NOMO-1 treated with dmso at 0.1 percent for 144 hours (cell line): ENCODE measurements at regions not wholly inside any gene's neighbourhood (a gene's known extent, or its start where the extent isn't known, plus 50 kb on each side); places are given as distances from the start of the nearest gene placed in this dataset.
"Not testable (repeated sequence)": the region's sequence is repeated elsewhere in the genome, so short reads cannot be mapped to it uniquely, and the experiment has no call there.

Source experiments
- DNase-seq: peaks from one replicate; lab custom pipeline; 2025; ENCODE audit not compliant: unreplicated experiment; lab: John Stamatoyannopoulos, UW

- DNase-seq = no peak
These were observed 464.8 kb downstream of the CBLN4 start for GRCh38 chr20:55540486-55540885.

GRCh38 chr20:55540013-55540412 is 465.3 kb downstream of the CBLN4 start:
- DNase-seq = no peak

DNA sequence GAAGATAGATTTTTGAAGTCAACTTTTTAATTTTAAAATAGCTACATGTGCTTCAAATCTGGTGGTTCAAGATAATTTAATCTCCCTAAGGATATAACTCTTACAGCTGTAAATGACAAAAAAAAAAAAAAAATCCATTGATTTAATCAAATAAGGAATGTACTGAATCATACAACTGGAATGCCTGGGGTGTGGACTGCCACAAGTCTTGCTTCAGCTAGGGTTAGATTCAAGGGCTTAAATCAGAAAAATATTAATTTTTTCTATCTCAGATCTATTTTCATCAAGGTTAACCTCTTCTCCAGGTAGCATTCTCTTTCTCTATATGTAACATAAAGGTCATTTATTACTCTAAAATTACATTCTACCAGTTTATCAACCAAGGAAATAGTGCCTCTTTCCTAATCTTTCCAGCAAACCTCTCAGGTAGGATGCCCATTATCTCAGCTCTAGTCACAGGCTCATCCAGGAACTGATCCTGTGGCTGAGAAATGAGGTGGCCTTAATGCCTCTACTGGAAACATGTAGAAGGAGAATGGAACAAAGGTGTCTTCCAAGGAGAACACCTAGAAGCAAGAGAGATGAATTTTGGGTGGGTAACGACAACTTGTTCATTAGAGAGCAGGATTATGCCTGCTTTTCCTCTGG is 466.9 kb downstream of the CBLN4 start:
- DNase-seq = no peak

DNA sequence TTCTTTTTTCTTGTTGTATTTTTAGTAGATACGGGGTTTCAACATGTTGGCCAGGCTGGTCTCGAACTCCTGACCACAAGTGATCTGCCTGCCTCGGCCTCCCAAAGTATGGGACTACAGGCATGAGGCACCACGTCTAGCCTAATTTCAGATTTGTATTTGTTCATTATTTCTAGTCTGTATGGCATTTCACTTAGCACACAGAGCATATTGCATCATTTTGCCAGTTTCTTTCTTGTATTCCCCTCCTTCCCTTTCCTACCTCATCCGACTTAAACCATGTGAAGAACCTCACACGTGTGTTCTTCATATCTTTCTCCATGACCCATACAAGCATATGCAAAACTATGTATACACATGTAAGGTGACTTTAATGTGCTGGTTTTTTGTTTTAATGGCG is 470.0 kb downstream of the CBLN4 start:
- no peak for DNase-seq

- DNase-seq = no peak
These were observed 471.7 kb downstream of the CBLN4 start for GRCh38 chr20:55533632-55534031.

- DNase-seq = no peak
These were observed 474.6 kb downstream of the CBLN4 start for GRCh38 chr20:55530763-55531162.

GRCh38 chr20:55528482-55528881 is 476.8 kb downstream of the CBLN4 start:
- no peak for DNase-seq

DNA sequence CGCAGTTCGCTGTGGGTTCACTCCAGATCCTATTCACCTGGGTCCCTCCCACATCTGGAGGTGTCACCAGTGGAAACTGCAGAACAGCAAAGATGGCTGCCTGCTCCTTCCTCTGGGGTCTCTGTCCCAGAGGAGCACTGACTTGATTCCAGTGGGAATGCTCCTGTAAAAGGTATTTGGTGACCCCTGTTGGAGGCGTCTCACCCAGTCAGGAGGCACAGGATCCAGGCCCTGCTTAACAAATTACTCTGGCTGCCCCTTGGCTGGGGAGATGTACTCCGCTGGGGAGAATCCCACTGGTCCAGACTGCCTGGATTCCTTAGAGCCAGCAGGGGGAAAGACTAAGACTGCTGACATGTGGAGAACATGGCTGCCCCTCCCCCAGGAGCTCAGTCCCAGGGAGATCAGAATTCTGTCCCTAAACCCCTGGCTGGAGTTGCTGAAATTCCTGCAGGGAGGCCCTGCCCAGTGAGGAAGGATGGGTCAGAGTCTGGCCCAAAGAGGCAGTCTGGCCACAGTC is 483.0 kb downstream of the CBLN4 start:
- DNase-seq = no peak

DNA sequence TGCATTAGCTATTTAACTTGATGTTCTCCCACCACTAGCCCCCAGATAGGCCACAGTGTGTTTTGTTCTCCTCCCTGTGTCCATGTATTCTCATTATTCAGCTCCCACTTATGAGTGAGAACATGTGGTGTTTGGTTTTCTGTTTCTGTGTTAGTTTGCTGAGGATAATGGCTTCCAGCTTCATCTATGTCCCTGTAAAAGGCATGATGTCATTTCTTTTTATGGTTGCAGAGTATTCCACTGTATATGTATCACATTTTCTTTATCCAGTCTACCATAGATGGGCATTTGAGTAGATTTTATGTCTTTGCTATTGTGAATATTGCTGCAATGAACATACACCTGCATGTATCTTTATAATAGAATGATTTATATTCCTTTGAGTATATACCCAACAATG is 487.7 kb downstream of the CBLN4 start:
- not testable (repeated sequence) for DNase-seq

DNA sequence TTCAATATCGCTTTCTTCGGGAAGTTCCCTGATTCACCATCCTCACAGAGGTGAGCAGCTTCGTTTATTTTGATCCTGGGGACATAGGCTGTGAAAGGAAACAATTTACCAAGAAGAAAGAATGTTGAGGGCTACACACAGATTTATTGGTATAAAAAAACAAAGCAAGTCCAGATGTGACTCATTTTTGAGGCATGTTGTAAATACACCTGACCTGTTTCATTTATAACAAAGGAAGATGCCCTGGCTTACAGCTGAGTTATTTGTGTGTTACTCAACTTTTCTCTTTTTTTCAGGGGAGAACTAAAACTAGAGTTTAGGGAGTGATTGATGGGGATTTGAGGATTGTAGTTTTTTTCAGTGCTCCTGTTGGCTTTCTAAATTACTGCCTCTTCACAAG is 489.5 kb downstream of the CBLN4 start:
- DNase-seq = no peak

DNA sequence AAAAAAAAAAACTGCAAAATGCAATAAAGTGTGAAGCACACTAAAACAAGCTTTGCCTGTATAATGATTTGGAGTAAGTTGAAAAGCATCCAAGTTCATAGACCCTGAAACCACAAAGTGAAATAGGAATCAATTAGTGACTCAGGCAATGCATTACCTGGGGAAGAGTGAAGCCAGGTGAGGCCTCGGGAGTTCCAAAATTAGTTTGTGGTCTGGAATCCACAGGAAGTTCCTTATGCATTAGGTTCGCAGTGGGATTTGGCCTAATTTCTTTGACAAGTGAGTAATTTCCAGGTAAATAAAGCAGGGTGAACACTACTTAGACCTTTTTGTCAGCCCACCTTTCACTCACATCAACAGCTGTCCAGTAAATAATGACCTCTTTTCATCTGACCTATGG is 490.8 kb downstream of the CBLN4 start:
- no peak for DNase-seq

GRCh38 chr20:55513954-55514353 is 491.4 kb downstream of the CBLN4 start:
- no peak for DNase-seq

DNA sequence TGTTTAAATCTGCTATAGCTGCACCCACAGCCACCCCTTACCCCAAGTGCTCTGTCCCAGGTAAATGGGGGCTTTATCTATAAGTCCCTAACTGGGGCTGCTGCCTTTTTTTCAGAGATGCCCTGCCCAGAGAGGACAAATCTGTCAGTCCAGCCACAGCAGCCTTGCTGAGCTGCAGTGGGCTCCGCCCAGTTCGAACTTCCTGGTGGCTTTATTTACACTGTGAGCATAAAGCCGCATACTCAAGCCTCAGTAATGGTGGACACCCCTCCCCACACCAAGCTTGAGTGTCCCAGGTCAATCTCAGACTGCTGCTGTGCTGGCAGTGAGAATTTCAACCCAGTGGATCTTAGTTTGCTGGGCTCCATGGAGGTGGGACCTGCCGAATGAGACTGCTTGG is 505.2 kb downstream of the CBLN4 start:
- no peak for DNase-seq

DNA sequence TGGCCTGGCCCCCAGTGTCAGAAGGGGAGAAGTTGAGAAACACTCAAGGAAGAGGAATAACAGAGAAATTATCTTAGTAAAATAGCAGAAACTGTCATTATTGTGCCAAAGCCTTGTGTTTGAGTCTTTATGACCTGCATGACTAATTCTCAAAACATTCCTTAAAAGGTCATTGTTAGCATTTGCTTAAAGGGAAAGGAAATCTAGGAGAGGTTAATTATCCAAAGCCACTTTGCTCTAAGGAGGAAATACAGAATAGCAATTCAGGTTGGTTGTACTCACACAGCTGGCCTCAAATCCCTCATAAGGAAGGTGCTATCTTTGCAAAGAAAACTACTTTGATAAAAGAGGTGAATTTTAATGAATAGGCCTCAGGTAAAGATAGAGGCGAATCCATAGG is 516.7 kb downstream of the CBLN4 start:
- no peak for DNase-seq

GRCh38 chr20:55478724-55479450 is 526.4 kb downstream of the CBLN4 start:
- no peak for DNase-seq

- DNase-seq = no peak
These were observed 532.6 kb downstream of the CBLN4 start for GRCh38 chr20:55472704-55473103.

GRCh38 chr20:55471052-55472006 is 534.0 kb downstream of the CBLN4 start:
- no peak for DNase-seq

GRCh38 chr20:55469074-55469473 is 536.2 kb downstream of the CBLN4 start:
- DNase-seq = no peak

- no peak for DNase-seq
These were observed 543.8 kb downstream of the CBLN4 start for GRCh38 chr20:55461519-55461918.

- DNase-seq = no peak
These were observed 548.9 kb downstream of the CBLN4 start for GRCh38 chr20:55456316-55456940.

- no peak for DNase-seq
These were observed 556.2 kb downstream of the CBLN4 start for GRCh38 chr20:55449091-55449490.
